ENCODE measurements at regions not wholly inside any gene's neighbourhood (a gene's known extent, or its start where the extent isn't known, plus 50 kb on each side); places are given as distances from the start of the nearest gene placed in this dataset.

DNA sequence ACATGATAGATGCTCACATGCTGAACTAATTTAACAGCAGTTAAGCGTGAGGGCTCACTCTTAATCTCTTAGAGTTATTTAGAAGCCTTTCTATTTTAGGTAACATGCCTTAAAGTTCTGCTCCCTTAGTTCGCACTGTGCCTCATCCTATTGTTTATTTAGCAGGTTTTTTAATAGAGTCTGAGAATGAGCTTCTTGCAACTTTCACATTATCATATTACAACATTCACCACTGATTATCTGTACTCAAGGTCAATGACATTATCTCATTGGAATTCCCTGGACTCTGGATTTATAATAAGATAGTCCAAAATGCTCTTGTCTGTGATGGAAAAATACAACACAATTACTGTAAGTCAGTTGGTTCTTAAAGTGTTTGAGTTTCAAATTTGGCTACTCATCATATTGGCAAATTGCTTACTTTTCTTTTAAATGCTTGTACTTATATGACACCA, 183.6 kb upstream of the SLC38A2 start:
- no peaks in the 10 kb centered on the region for H3K36me3 ChIP-seq (ENCODE audit: control insufficient read depth, insufficient read depth, low read length)
- DNase-seq = no peak
- CTCF ChIA-PET = no interaction called here
- H3K27ac Mint-ChIP-seq (ENCODE audit: unreplicated experiment) = no peak overlapping the region
- H3K4me1 ChIP-seq = peaks cover 12% of the 10 kb centered on the region
- H3K9me3 Mint-ChIP-seq (ENCODE audit: unreplicated experiment) = peaks cover 10% of the 10 kb centered on the region
- intact Hi-C loops (cut with micrococcal nuclease; ENCODE audit: unreplicated experiment) = no loop called here
- no peak overlapping the region for H3K4me3 ChIP-seq (ENCODE audit: low read depth, low read length)
- H3K4me3 Mint-ChIP-seq (ENCODE audit: unreplicated experiment) = no peak overlapping the region
- no TSS peak for BruUV-seq (replicated peaks)
- no peaks in the 10 kb centered on the region for H3K27me3 Mint-ChIP-seq (ENCODE audit: insufficient read depth, unreplicated experiment)
- no peaks in the 10 kb centered on the region for H3K9me3 ChIP-seq
- H3K36me3 Mint-ChIP-seq (ENCODE audit: insufficient read depth, unreplicated experiment) = no peaks in the 10 kb centered on the region
- no peak for TF ChIP-seq CTCF (IDR thresholded peaks at IDR 0.05; ENCODE audit: insufficient read depth in 1 of 2, low read depth in 1 of 2, low read length in 1 of 2, severe bottlenecking in 1 of 2, unreplicated experiment in 1 of 2)
- H3K4me1 Mint-ChIP-seq (ENCODE audit: low read depth, unreplicated experiment) = no peaks in the 10 kb centered on the region
- no peaks in the 10 kb centered on the region for H3K27me3 ChIP-seq (replicated peaks; ENCODE audit: control insufficient read depth, insufficient read depth, low read length)
- POLR2A ChIA-PET = no interaction called here

GRCh38 chr12:46555406-46555852, 182.9 kb upstream of the SLC38A2 start:
- intact Hi-C loops (cut with micrococcal nuclease; ENCODE audit: unreplicated experiment) = no loop called here
- no peaks in the 10 kb centered on the region for H3K36me3 Mint-ChIP-seq (ENCODE audit: insufficient read depth, unreplicated experiment)
- DNase-seq = no peak
- H3K27me3 Mint-ChIP-seq (ENCODE audit: insufficient read depth, unreplicated experiment) = no peaks in the 10 kb centered on the region
- H3K4me1 ChIP-seq = peaks cover 12% of the 10 kb centered on the region
- no peak overlapping the region for H3K4me3 Mint-ChIP-seq (ENCODE audit: unreplicated experiment)
- H3K27me3 ChIP-seq (replicated peaks; ENCODE audit: control insufficient read depth, insufficient read depth, low read length) = no peaks in the 10 kb centered on the region
- POLR2A ChIA-PET = no interaction called here
- H3K9me3 ChIP-seq = no peaks in the 10 kb centered on the region
- H3K4me1 Mint-ChIP-seq (ENCODE audit: low read depth, unreplicated experiment) = no peaks in the 10 kb centered on the region
- CTCF ChIA-PET = interaction anchor here (0.5 kb wide), 1 partner anchor 201 kb away, joined by 3 read pairs; no protein-coding TSS in a partner anchor
- peaks cover 10% of the 10 kb centered on the region for H3K9me3 Mint-ChIP-seq (ENCODE audit: unreplicated experiment)
- no TSS peak for BruUV-seq (replicated peaks)
- no peak for TF ChIP-seq CTCF (IDR thresholded peaks at IDR 0.05; ENCODE audit: insufficient read depth in 1 of 2, low read depth in 1 of 2, low read length in 1 of 2, severe bottlenecking in 1 of 2, unreplicated experiment in 1 of 2)
- no peak overlapping the region for H3K27ac Mint-ChIP-seq (ENCODE audit: unreplicated experiment)
- H3K4me3 ChIP-seq (ENCODE audit: low read depth, low read length) = no peak overlapping the region
- no peaks in the 10 kb centered on the region for H3K36me3 ChIP-seq (ENCODE audit: control insufficient read depth, insufficient read depth, low read length)

DNA sequence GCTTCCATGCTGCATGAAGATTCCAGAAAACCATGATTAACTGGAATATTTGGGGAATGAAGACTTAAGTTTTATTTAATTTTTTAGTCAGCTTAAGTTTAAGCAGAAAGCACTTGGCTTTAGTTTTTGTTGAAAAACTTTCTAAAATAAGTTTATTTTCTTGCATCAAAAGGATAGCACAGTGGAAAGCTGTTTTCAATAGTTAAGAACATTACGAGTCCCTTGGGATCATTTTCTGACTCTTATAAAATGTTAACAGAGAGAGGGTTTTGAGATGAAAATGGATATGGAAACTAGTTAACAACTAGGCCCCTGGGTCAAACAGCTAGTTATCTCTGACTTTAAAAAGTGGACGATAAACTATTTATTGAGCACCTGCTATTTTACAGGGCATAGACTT, 181.9 kb upstream of the SLC38A2 start:
- Histone ChIP-seq H3K4me3 (ENCODE audit: low read depth, low read length) (no peak overlapping the region), H3K36me3 (ENCODE audit: control insufficient read depth, insufficient read depth, low read length) (no peaks in the 10 kb centered on the region), H3K4me1 (peaks cover 12% of the 10 kb centered on the region), H3K27me3 (replicated peaks; ENCODE audit: control insufficient read depth, insufficient read depth, low read length) (no peaks in the 10 kb centered on the region), H3K9me3 (no peaks in the 10 kb centered on the region)
- Mint-ChIP-seq H3K9me3 (ENCODE audit: unreplicated experiment) (peaks cover 10% of the 10 kb centered on the region), H3K27ac (ENCODE audit: unreplicated experiment) (no peak overlapping the region), H3K4me1 (ENCODE audit: low read depth, unreplicated experiment) (peaks cover 4% of the 10 kb centered on the region), H3K36me3 (ENCODE audit: insufficient read depth, unreplicated experiment) (no peaks in the 10 kb centered on the region), H3K4me3 (ENCODE audit: unreplicated experiment) (no peak overlapping the region), H3K27me3 (ENCODE audit: insufficient read depth, unreplicated experiment) (no peaks in the 10 kb centered on the region)
- intact Hi-C loops (cut with micrococcal nuclease; ENCODE audit: unreplicated experiment) = no loop called here
- POLR2A ChIA-PET = interaction anchor here (0.6 kb wide), 1 partner anchor 60 kb away, joined by 3 read pairs; no protein-coding TSS in a partner anchor
- no TSS peak for BruUV-seq (replicated peaks)
- no peak for DNase-seq
- CTCF ChIA-PET = interaction anchor here (0.5 kb wide), 1 partner anchor 429 kb away, joined by 3 read pairs; no protein-coding TSS in a partner anchor
- no peak for TF ChIP-seq CTCF (IDR thresholded peaks at IDR 0.05; ENCODE audit: insufficient read depth in 1 of 2, low read depth in 1 of 2, low read length in 1 of 2, severe bottlenecking in 1 of 2, unreplicated experiment in 1 of 2)
